Tibial nerve (tissue), 4 donors: ENCODE measurements at regions not wholly inside any gene's neighbourhood (a gene's known extent, or its start where the extent isn't known, plus 50 kb on each side); places are given as distances from the start of the nearest gene placed in this dataset.

Experiments
- DNase-seq, 2 donors: peaks; one replicate each; pipeline ENCODE4 v3.0.0-alpha.2; 2019; ENCODE audit warnings: low spot score in 2 of 2
- H3K27ac ChIP-seq, 4 donors: fragments of 200-600 bp; sonication (generic) in 3 of 4; one replicate each; pipeline ENCODE4 v1.5.1; 2017 to 2019; ENCODE audit warnings: mild to moderate bottlenecking in 1 of 4
- H3K27me3 ChIP-seq, 2 donors: fragments of 200-600 bp; sonication (generic) in 1 of 2; one replicate each; pipeline versions ENCODE4 v1.5.1 to v1.6.0; 2017 to 2019
- H3K36me3 ChIP-seq, 3 donors: fragments of 200-600 bp; sonication (generic); one replicate each; pipeline ENCODE4 v1.5.1; 2018 to 2019
- H3K4me1 ChIP-seq, 4 donors: fragments of 200-600 bp; sonication (generic) in 3 of 4; one replicate each; pipeline ENCODE4 v1.5.1; 2017 to 2019
- H3K4me3 ChIP-seq, 4 donors: fragments of 200-600 bp; sonication (generic) in 3 of 4; one replicate each; pipeline ENCODE4 v1.5.1; 2017 to 2019; ENCODE audit warnings: mild to moderate bottlenecking in 1 of 4, moderate library complexity in 1 of 4
- H3K9me3 ChIP-seq, 4 donors: fragments of 200-600 bp; sonication (generic) in 3 of 4; one replicate each; pipeline ENCODE4 v1.5.1; 2017 to 2019
- CTCF ChIP-seq, 5 experiments: fragments of 200-600 bp in 3 of 5; fragments of 450-650 bp in 2 of 5; sonication (generic) in 3 of 5; IDR thresholded peaks; one replicate each; pipeline ENCODE4 v1.5.1; 2016 to 2019; ENCODE audit warnings: antibody characterized with exemption in 5 of 5, mild to moderate bottlenecking in 3 of 5, moderate library complexity in 2 of 5
- EP300 ChIP-seq, 2 donors: sonication (generic); formaldehyde crosslinking; IDR thresholded peaks; one replicate each; pipeline ENCODE4 v1.6.1; 2017; ENCODE audit warnings: antibody characterized with exemption in 2 of 2, mild to moderate bottlenecking in 1 of 2
- POLR2A ChIP-seq, 2 donors: fragments of 450-650 bp; IDR thresholded peaks; one replicate each; pipeline ENCODE4 v1.6.1; 2017; ENCODE audit warnings: antibody characterized with exemption in 2 of 2, mild to moderate bottlenecking in 2 of 2, moderate library complexity in 2 of 2
- WGBS, 2 donors: methylation state at CpG; one replicate each; pipeline ENCODE4 v1.1.5; 2018; 5-methylcytosine and 5-hydroxymethylcytosine counted together

GRCh38 chr1:78432016-78432415, 58.8 kb upstream of the PTGFR start:
- Histone ChIP-seq H3K4me3 (no peak overlapping the region), H3K27ac (no peak overlapping the region), H3K4me1 (peaks cover 0 to 12% (median 0%) of the 10 kb centered on the region in 4 donors), H3K36me3 (no peaks in the 10 kb centered on the region), H3K9me3 (peaks cover 0 to 9% (median 0%) of the 10 kb centered on the region in 4 donors), H3K27me3 (no peaks in the 10 kb centered on the region)
- TF ChIP-seq EP300 (IDR thresholded peaks at IDR 0.05): no peak
- no peak for TF ChIP-seq POLR2A (IDR thresholded peaks at IDR 0.05)
- no peak for TF ChIP-seq CTCF (IDR thresholded peaks at IDR 0.05)
- DNase-seq: no peak
- WGBS, 2 donors: 64 to 76% methylated on average over 1 of the region's 1 CpG

- H3K4me1 ChIP-seq: no peaks in the 10 kb centered on the region
- TF ChIP-seq POLR2A (IDR thresholded peaks at IDR 0.05) (no peak), CTCF (IDR thresholded peaks at IDR 0.05) (no peak), EP300 (IDR thresholded peaks at IDR 0.05) (no peak)
- no peaks in the 10 kb centered on the region for H3K27me3 ChIP-seq
- H3K9me3 ChIP-seq: peaks cover 0 to 9% (median 0%) of the 10 kb centered on the region in 4 donors
- WGBS, 2 donors: 93 to 95% methylated on average over 2 of the region's 2 CpGs
- no peak for DNase-seq
- H3K27ac ChIP-seq: no peak overlapping the region
- no peak overlapping the region for H3K4me3 ChIP-seq
- no peaks in the 10 kb centered on the region for H3K36me3 ChIP-seq
These were observed 56.4 kb upstream of the PTGFR start for GRCh38 chr1:78434351-78434750.

DNA sequence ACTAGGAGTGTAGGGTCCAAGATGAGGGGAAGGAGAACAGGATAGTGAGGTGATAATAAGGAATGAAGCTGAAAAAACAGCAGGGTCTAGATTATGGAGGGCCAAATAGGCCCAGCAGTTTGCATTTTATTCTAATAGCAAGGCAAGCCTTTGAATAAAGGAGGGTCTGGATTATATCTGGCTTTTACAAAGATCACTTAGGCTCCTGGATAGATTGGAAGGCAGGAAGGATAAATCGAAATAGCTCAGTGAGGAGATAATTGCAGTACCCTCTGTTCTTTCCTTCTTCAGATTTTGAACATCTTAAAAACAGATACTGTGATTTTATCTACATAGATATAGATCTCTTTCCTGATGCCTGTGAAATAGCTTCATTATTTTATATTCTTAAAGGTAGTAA, 53.8 kb upstream of the PTGFR start:
- Histone ChIP-seq H3K27me3 (no peaks in the 10 kb centered on the region), H3K36me3 (no peaks in the 10 kb centered on the region), H3K4me3 (no peak overlapping the region), H3K9me3 (peaks cover 0 to 9% (median 0%) of the 10 kb centered on the region in 4 donors), H3K27ac (no peak overlapping the region), H3K4me1 (no peaks in the 10 kb centered on the region)
- DNase-seq: no peak
- no peak for TF ChIP-seq CTCF (IDR thresholded peaks at IDR 0.05)
- no peak for TF ChIP-seq EP300 (IDR thresholded peaks at IDR 0.05)
- TF ChIP-seq POLR2A (IDR thresholded peaks at IDR 0.05): no peak
- 62 to 78% methylated on average over 1 of the region's 1 CpG for WGBS, 2 donors

- TF ChIP-seq POLR2A (IDR thresholded peaks at IDR 0.05): no peak
- TF ChIP-seq CTCF (IDR thresholded peaks at IDR 0.05): no peak
- no peak for TF ChIP-seq EP300 (IDR thresholded peaks at IDR 0.05)
- H3K27me3 ChIP-seq: no peaks in the 10 kb centered on the region
- no peak overlapping the region for H3K4me3 ChIP-seq
- H3K4me1 ChIP-seq: no peaks in the 10 kb centered on the region
- DNase-seq: no peak
- no peaks in the 10 kb centered on the region for H3K36me3 ChIP-seq
- no peak overlapping the region for H3K27ac ChIP-seq
- 28 to 32% methylated on average over 5 of the region's 5 CpGs for WGBS, 2 donors
- peaks cover 0 to 9% (median 0%) of the 10 kb centered on the region in 4 donors for H3K9me3 ChIP-seq
These were observed 53.4 kb upstream of the PTGFR start for GRCh38 chr1:78437396-78437795.

DNA sequence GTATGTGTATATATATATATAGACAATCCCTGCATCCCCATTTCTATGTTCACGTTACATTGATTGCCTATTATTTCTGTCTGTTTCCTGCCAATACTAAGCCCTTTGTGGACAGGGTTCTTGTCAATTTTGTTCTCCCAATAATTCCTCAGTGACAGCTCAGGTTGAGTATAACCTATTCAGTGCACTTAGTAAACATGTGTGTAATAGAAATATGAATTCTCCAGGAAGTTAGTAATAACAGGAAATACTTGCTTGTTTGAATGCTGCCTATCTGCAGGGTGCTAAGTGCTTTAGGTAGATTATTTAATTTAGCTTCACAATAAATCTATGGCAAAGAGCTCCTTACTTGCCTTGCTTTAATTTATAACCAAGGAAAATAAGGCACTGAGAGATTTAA, 52.8 kb upstream of the PTGFR start:
- TF ChIP-seq POLR2A (IDR thresholded peaks at IDR 0.05): no peak
- H3K4me1 ChIP-seq: no peaks in the 10 kb centered on the region
- H3K27ac ChIP-seq: no peak overlapping the region
- peaks cover 0 to 9% (median 0%) of the 10 kb centered on the region in 4 donors for H3K9me3 ChIP-seq
- no peak overlapping the region for H3K4me3 ChIP-seq
- H3K27me3 ChIP-seq: no peaks in the 10 kb centered on the region
- no peak for DNase-seq
- WGBS, 2 donors: 82 to 87% methylated on average over 1 of the region's 1 CpG
- no peaks in the 10 kb centered on the region for H3K36me3 ChIP-seq

DNA sequence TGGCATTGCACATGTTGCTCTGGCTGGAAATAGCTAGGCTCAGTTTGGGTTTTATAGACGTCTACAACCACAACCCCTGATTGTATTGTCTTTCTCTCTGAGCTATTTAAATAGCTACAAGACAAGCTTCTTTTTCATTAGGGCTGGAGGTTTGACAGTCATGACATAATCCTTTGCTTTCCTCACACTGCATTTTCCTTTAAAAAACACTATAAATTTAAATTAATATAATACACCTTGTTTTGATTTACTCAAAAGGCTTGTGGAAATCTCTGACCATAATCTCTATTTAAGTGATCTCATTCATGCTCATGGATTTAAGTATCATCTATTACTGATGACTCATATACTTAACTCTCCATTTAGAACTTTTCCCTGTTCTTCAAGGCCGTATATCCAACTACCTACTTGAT, 50.4 kb upstream of the PTGFR start:
- 53 to 60% methylated on average over 2 of the region's 2 CpGs for WGBS, 2 donors
- DNase-seq: no peak
- Histone ChIP-seq H3K4me1 (no peaks in the 10 kb centered on the region), H3K27ac (no peak overlapping the region), H3K27me3 (no peaks in the 10 kb centered on the region), H3K9me3 (no peaks in the 10 kb centered on the region), H3K36me3 (no peaks in the 10 kb centered on the region), H3K4me3 (no peak overlapping the region)
- TF ChIP-seq CTCF (IDR thresholded peaks at IDR 0.05): no peak
- no peak for TF ChIP-seq EP300 (IDR thresholded peaks at IDR 0.05)
- no peak for TF ChIP-seq POLR2A (IDR thresholded peaks at IDR 0.05)
